ENCODE measurements at regions not wholly inside any gene's neighbourhood (a gene's known extent, or its start where the extent isn't known, plus 50 kb on each side); places are given as distances from the start of the nearest gene placed in this dataset.

- TF ChIP-seq, protein P1, sequence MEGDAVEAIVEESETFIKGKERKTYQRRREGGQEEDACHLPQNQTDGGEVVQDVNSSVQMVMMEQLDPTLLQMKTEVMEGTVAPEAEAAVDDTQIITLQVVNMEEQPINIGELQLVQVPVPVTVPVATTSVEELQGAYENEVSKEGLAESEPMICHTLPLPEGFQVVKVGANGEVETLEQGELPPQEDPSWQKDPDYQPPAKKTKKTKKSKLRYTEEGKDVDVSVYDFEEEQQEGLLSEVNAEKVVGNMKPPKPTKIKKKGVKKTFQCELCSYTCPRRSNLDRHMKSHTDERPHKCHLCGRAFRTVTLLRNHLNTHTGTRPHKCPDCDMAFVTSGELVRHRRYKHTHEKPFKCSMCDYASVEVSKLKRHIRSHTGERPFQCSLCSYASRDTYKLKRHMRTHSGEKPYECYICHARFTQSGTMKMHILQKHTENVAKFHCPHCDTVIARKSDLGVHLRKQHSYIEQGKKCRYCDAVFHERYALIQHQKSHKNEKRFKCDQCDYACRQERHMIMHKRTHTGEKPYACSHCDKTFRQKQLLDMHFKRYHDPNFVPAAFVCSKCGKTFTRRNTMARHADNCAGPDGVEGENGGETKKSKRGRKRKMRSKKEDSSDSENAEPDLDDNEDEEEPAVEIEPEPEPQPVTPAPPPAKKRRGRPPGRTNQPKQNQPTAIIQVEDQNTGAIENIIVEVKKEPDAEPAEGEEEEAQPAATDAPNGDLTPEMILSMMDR (IDR thresholded peaks at IDR 0.05; ENCODE audit: borderline replicate concordance, extremely low read depth, low read length, poor library complexity, severe bottlenecking), result no peak
- TF ChIP-seq EZH2 (IDR thresholded peaks at IDR 0.05; ENCODE audit: borderline replicate concordance, low read depth, low read length, severe bottlenecking), result no peak
Observed at GRCh38 chr5:2871282-2871681, 119.8 kb upstream of the IRX2 start.

Data from DND-41 (cell line).